Stimulated activated memory B cell treated with anti-CD40 and anti-IgM and Interleukin-4, amounts not matched to agents 10 μg/mL and 1 μg/mL and 100 μg/mL, for 72 hours (primary cell): ENCODE measurements at regions not wholly inside any gene's neighbourhood (a gene's known extent, or its start where the extent isn't known, plus 50 kb on each side); places are given as distances from the start of the nearest gene placed in this dataset.

ENCODE experiments used
- ATAC-seq: fragments of 150-1000 bp; cut with Tn5 transposase; 2 replicates; pipeline ENCODE4 v1.10.0; 2021
- H3K27ac Mint-ChIP-seq: one replicate; pipeline ENCODE4 v1.8.0; 2022; ENCODE audit warnings: mild to moderate bottlenecking, mixed read lengths
- H3K27me3 Mint-ChIP-seq: one replicate; pipeline ENCODE4 v1.8.0; 2022; ENCODE audit warnings: mixed read lengths
- H3K36me3 Mint-ChIP-seq: one replicate; pipeline ENCODE4 v1.8.0; 2022; ENCODE audit warnings: mixed read lengths
- H3K4me1 Mint-ChIP-seq: one replicate; pipeline ENCODE4 v1.8.0; 2022; ENCODE audit warnings: mixed read lengths
- H3K4me3 Mint-ChIP-seq: one replicate; pipeline ENCODE4 v1.8.0; 2022; ENCODE audit warnings: mild to moderate bottlenecking, moderate library complexity, mixed read lengths
- H3K9me3 Mint-ChIP-seq: one replicate; pipeline ENCODE4 v1.8.0; 2022; ENCODE audit warnings: mixed read lengths

DNA sequence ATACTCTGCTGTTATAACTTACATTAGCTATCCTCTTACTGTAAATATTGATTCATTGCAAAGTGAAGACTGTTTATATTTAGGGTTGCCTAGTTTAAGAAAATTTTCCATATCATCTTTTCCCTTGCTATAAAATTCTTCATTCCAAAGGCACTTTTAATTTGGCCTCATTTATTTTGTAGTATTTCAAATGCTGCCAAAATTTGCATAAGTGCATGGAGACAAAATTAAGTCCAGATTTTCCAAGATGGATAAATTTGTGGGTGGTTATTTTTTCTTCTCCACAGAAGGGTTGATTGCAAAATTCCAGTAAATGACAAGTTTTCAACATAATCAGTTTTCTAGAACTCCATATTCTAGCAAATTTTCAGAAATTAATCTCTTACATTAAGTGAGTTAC, 141.5 kb upstream of the MTAP start:
- Mint-ChIP-seq H3K4me1 (no peaks in the 10 kb centered on the region), H3K27me3 (peaks cover 17% of the 10 kb centered on the region), H3K27ac (no peak overlapping the region), H3K36me3 (no peaks in the 10 kb centered on the region), H3K9me3 (no peaks in the 10 kb centered on the region), H3K4me3 (no peak overlapping the region)
- ATAC-seq = no peak

DNA sequence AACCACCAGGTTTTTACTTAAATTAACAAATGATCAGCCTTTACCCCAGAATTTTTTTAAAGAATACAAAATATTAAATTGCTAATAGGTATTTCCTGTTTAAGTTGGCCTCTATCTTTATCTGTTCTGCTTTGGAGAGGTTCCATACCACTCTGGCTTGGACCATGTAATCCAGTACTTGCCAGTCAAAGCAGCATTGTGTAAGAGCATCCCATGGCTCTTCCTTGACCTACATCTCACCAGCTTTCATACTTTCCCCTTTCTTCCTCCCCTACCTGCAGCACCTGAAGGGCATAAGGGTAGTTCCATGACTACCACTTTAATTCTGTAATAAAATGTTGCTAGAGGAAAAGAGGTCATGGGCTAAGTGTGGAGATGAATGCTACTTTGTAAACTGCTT, 140.8 kb upstream of the MTAP start:
- Mint-ChIP-seq H3K9me3 (no peaks in the 10 kb centered on the region), H3K36me3 (no peaks in the 10 kb centered on the region), H3K27me3 (peaks cover 17% of the 10 kb centered on the region), H3K4me1 (no peaks in the 10 kb centered on the region), H3K27ac (no peak overlapping the region), H3K4me3 (no peak overlapping the region)
- ATAC-seq = no peak

DNA sequence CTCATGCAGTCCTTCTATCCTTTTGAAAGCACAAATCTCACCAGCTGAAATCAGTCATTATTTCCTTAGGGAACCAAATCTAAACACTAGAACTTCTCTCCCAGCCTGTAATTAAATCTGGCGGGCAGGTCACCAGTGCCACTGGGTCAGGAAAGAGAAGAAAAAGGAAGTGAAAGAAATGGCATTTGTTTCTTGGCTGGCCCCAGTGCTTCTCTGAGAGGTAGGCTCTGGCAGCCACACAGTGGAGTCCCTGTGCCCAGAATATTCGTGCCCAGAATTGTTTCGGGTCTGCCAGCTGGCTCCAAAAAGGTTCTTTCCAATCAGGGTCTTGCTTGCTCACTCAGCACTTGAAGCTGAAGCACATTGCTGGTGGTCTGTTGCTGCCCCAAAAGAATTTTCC, 133.9 kb upstream of the MTAP start:
- Mint-ChIP-seq H3K4me1 (no peaks in the 10 kb centered on the region), H3K4me3 (no peak overlapping the region), H3K36me3 (no peaks in the 10 kb centered on the region), H3K9me3 (no peaks in the 10 kb centered on the region), H3K27ac (no peak overlapping the region), H3K27me3 (peaks cover 35% of the 10 kb centered on the region)
- ATAC-seq = no peak

DNA sequence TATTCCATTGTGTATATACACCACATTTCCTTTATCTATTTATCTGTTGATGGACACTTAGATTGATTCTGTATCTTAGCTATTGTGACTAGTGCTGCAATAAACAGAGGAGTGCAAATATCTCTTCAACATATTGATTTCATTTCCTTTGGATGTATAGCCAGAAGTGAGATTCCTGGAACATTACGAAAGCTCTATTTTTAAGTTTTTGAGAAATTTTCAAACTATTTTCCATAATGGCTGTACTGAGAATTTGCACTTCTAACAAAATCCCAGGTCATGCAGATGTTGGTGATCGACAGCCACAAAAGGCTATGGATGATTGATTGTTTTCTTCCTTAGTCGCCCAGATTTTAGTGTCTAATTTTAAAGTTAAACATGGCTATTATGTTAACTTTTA, 132.7 kb upstream of the MTAP start:
- H3K4me3 Mint-ChIP-seq = no peak overlapping the region

DNA sequence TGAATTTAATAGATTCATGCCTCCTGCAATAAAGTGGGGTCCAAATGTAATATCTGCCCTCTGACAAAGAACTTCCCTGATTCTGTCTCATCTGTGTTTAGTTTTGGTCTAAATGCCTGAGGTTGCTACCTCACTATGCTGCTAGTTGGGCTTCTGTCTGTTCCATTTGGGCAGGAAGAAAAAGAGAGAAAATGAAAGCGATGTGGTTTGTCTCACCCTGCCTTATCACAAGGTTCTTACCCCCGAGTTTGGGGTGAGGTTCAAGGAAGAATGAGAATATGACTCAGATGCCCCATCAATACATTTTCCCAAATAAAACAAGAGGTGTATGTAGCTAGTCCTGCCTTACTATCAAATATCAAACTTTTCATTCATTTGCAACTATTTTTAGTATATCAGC, 132.1 kb upstream of the MTAP start:
- H3K27ac Mint-ChIP-seq = no peak overlapping the region
- no peaks in the 10 kb centered on the region for H3K36me3 Mint-ChIP-seq
- no peaks in the 10 kb centered on the region for H3K4me1 Mint-ChIP-seq
- peaks cover 42% of the 10 kb centered on the region for H3K27me3 Mint-ChIP-seq
- no peaks in the 10 kb centered on the region for H3K9me3 Mint-ChIP-seq
- ATAC-seq = no peak
- H3K4me3 Mint-ChIP-seq = no peak overlapping the region

More for the DNA sequence above, 132.7 kb upstream of the MTAP start:
- Mint-ChIP-seq H3K4me1 (no peaks in the 10 kb centered on the region), H3K9me3 (no peaks in the 10 kb centered on the region), H3K27ac (no peak overlapping the region), H3K36me3 (no peaks in the 10 kb centered on the region), H3K27me3 (peaks cover 38% of the 10 kb centered on the region)
- no peak for ATAC-seq

DNA sequence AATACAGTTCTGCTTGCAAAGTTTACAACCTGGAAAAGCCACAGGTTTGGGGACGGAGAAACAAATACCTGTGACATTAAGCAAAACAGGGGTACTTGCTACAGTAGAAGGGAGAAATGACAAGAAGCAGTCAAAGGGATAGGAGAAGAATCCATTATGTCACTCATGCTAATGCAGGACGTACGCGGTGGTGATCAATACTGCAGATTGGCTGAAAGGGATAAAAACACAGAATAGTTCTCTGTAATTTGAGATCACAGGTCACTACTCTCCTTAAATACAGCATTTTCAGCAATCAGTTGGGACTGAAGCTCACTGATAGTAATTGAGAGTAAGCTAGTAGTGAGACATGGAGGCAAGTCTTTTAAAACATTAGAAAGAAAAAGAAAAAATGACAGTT, 130.3 kb upstream of the MTAP start:
- Mint-ChIP-seq H3K4me1 (no peaks in the 10 kb centered on the region), H3K36me3 (no peaks in the 10 kb centered on the region), H3K4me3 (no peak overlapping the region), H3K27me3 (peaks cover 42% of the 10 kb centered on the region), H3K9me3 (no peaks in the 10 kb centered on the region), H3K27ac (no peak overlapping the region)
- no peak for ATAC-seq

DNA sequence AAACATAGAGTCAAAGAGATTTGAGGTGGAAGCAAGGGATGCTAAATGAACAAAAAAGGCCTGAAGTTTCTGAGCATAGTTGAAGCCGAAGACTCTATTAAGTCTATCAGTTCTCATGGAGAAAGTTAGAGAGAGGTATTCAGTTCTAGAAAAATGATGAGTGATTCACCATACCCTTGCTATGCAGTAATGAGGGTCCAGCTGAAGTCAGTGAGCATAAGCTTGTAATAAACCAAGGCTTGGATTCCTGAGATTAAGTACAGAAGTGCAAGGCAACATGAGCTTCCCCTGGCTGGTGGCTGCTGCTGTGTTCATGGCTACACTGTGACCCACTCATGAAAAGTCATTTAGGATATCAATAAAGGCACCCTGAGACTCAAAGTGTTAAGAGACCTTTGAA, 129.7 kb upstream of the MTAP start:
- Mint-ChIP-seq H3K4me1 (no peaks in the 10 kb centered on the region), H3K27ac (no peak overlapping the region), H3K4me3 (no peak overlapping the region), H3K36me3 (no peaks in the 10 kb centered on the region), H3K27me3 (peaks cover 42% of the 10 kb centered on the region), H3K9me3 (no peaks in the 10 kb centered on the region)
- no peak for ATAC-seq

DNA sequence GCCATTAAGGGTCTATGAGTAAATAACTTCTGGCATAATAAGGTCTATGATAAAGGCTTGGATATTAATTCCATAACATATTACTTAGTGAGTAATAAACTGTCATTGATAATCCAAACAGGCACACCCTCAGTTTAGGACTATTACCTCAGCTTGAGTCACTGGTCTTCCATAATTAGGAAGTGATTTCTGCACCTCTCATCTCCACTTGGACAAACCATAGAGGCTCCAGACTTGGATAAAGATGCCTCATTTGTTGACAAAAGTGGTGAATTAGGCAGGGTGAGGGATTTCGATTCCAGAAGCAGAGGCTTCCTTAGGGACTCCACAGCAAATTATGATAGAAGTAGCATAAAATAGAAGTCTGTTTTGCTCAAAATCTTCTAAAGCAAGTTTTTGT, 127.5 kb upstream of the MTAP start:
- ATAC-seq = no peak
- H3K36me3 Mint-ChIP-seq = no peaks in the 10 kb centered on the region
- H3K9me3 Mint-ChIP-seq = no peaks in the 10 kb centered on the region

DNA sequence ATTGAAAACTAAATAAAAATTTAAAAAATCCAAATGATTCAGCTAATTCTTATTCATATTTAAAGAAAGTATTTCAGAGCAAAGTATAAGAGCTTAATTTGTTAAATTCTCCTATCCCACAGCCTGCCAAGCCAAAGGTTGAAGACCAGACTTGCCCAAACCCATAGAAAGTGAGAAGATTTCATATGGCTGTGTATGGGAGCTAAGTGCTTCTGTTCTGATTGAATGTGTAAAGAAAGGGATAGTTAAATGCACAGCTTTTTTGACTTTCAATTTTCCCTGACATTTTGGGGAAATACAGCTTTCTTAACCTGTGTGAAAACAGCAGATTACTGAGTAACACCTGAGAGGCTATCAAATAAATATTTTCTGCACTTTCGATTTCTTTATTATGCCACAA, 125.0 kb upstream of the MTAP start:
- Mint-ChIP-seq H3K4me3 (no peak overlapping the region), H3K27me3 (peaks cover 27% of the 10 kb centered on the region), H3K27ac (no peak overlapping the region), H3K4me1 (no peaks in the 10 kb centered on the region), H3K9me3 (no peaks in the 10 kb centered on the region), H3K36me3 (no peaks in the 10 kb centered on the region)
- ATAC-seq = no peak

More for the DNA sequence above, 127.5 kb upstream of the MTAP start:
- Mint-ChIP-seq H3K4me1 (no peaks in the 10 kb centered on the region), H3K4me3 (no peak overlapping the region), H3K27ac (no peak overlapping the region), H3K27me3 (peaks cover 38% of the 10 kb centered on the region)

DNA sequence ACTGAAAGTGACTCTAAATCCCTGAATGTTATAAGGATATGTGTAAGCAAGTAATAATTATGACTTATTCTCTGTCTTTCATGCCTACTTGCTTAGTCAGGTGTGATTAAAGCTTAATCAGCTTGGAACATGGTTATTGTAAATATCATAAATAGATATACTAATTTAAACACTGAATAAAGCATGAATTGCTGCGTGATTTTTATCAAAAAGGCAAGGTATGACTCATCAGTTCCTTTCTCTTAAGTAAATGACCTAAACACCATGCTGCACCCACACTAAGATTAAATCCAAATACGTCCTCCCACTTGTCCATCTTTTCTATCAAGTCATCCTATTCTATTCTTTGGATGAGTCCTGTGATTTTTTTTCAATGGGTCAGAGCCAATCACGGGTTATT, 124.6 kb upstream of the MTAP start:
- no peak overlapping the region for H3K27ac Mint-ChIP-seq
- H3K9me3 Mint-ChIP-seq = no peaks in the 10 kb centered on the region
- no peaks in the 10 kb centered on the region for H3K4me1 Mint-ChIP-seq
- peaks cover 22% of the 10 kb centered on the region for H3K27me3 Mint-ChIP-seq
- no peaks in the 10 kb centered on the region for H3K36me3 Mint-ChIP-seq
- ATAC-seq = no peak
- no peak overlapping the region for H3K4me3 Mint-ChIP-seq

DNA sequence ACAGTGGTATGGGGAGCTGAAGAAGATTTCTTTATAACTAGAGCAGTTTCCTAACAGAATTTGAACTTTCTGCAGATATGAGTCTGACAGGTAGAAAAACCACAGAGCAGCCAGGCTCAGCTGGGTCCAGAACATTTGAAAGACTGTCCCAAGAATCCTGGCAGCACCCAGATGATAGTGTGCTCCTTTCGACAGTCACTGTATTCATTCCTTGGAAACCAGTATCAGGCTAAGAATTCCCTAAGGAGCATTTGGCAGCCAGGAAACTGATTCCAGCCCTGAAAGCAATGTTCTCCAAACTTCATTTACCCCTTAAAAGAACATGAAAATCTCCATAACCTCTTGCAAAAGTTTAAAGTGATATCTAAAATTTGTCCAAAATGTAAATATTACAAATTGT, 123.0 kb upstream of the MTAP start:
- no peaks in the 10 kb centered on the region for H3K36me3 Mint-ChIP-seq
- H3K27me3 Mint-ChIP-seq = peaks cover 6% of the 10 kb centered on the region
- H3K27ac Mint-ChIP-seq = no peak overlapping the region
- ATAC-seq = no peak
- H3K9me3 Mint-ChIP-seq = no peaks in the 10 kb centered on the region
- H3K4me3 Mint-ChIP-seq = no peak overlapping the region
- no peaks in the 10 kb centered on the region for H3K4me1 Mint-ChIP-seq

DNA sequence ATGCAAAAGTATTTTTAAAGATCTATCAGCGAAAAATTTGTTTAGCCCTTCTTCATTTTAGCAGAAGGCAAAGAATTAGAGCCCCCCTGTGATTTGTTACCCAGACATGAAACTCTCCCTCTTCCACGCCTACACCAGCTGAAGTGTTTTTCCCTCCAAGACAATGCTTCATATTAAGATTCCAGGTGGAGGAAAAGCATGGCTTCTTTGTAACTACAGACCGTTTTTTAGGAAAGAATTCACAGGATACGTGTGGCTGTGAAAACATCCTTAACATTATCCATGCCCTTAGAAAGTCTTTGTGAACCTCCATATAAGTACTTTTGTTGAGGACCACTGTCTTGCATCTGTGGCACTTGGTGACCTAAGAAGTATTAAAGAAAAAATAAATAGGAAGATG, 121.8 kb upstream of the MTAP start:
- ATAC-seq = no peak
- Mint-ChIP-seq H3K4me1 (peaks cover 4% of the 10 kb centered on the region), H3K27me3 (no peaks in the 10 kb centered on the region), H3K27ac (no peak overlapping the region), H3K9me3 (no peaks in the 10 kb centered on the region), H3K36me3 (no peaks in the 10 kb centered on the region), H3K4me3 (no peak overlapping the region)

DNA sequence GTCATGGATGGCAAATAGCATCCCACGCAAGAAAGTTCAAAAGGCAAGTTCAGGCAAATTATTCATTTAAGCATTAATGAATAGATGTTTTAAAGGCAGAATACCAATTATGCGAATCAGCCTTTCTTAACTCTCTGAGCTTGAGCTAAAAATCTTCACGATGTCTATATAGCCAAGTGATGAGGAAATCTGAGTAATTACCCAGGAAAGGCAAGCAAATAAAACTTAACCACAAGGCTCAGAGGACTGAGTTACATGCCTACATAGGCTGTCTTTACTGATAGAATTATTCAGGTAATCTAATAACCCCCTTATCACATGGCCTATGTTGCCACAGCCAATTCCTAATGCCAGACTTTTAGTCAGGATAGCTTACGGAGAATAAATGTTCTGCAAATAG, 120.8 kb upstream of the MTAP start:
- no peaks in the 10 kb centered on the region for H3K27me3 Mint-ChIP-seq
- peaks cover 4% of the 10 kb centered on the region for H3K4me1 Mint-ChIP-seq
- no peaks in the 10 kb centered on the region for H3K9me3 Mint-ChIP-seq

DNA sequence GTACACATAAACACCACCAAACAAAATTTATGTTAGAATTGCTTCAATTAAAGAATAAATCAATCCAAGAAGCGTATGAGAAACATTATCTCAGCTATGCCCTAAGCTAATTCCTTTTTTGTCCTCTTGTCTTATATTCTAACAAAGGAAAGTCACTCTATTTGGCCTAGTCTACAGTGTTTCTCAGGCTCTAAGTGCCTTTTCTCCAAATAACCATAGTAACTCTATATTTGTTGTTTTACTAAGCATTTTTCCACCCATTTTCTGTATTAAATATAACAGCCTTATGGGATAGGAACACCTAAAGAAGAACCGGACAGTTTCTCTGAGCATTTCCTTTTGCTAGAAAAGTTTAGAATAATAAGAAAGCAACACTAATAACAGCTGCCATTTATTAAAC, 120.1 kb upstream of the MTAP start:
- no peak overlapping the region for H3K27ac Mint-ChIP-seq

More for the DNA sequence above, 120.8 kb upstream of the MTAP start:
- ATAC-seq = no peak
- H3K36me3 Mint-ChIP-seq = no peaks in the 10 kb centered on the region
- no peak overlapping the region for H3K27ac Mint-ChIP-seq
- no peak overlapping the region for H3K4me3 Mint-ChIP-seq

DNA sequence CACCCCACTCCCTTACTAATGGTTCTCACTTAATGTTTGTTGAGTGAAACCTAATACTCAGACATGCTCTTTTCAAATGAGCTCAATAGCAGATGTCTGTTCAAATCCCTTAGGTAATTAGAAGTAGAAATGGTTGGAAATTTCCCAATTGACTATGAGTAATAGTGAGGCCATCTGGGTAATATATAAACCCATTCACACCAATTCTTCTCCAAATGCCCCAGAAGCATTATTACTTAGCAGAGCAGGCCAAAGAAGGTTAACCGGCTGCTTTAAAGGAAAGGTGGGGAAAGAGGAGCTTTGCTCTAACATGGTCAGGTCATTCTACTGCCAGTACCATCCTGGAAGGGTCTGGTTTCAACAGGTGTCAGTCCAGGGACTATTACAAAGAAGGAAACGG, 119.5 kb upstream of the MTAP start:
- Mint-ChIP-seq H3K36me3 (no peaks in the 10 kb centered on the region), H3K9me3 (no peaks in the 10 kb centered on the region), H3K4me3 (no peak overlapping the region), H3K27me3 (no peaks in the 10 kb centered on the region), H3K4me1 (peaks cover 4% of the 10 kb centered on the region), H3K27ac (no peak overlapping the region)
- no peak for ATAC-seq

More for the DNA sequence above, 120.1 kb upstream of the MTAP start:
- no peak overlapping the region for H3K4me3 Mint-ChIP-seq
- peaks cover 4% of the 10 kb centered on the region for H3K4me1 Mint-ChIP-seq
- no peaks in the 10 kb centered on the region for H3K27me3 Mint-ChIP-seq
- no peaks in the 10 kb centered on the region for H3K9me3 Mint-ChIP-seq
- H3K36me3 Mint-ChIP-seq = no peaks in the 10 kb centered on the region
- no peak for ATAC-seq

DNA sequence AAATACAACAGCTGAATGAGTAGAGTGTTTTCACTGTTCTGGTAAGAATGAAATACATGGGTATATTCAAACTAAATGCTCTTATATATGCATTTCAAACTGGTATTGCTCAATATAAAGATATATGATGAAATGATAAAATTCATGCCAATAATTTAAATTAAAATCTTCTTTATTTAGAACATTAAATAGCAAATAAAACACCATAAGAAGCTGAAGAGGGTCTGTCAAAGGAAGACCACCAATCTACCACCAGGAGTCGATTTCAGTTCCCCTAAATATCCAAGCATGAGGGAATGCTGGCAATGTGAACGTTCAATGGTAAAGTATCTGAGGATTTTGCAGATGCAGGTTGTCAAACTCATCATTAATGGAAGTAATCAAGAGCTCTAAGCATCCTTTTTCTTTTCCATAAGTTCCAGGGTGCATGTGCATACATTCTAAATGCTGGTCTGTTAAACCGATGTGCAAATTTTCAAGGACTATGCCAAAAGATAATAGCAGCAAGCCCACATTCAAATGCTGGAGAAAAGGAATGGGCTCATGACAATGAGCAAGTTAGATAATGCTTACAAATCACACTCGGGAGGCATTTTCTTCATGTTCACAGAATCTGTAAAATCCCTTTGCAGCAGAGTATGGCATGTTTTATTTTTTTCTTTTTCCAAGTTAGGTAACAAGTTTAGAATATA, 118.8 kb upstream of the MTAP start:
- no peaks in the 10 kb centered on the region for H3K9me3 Mint-ChIP-seq
- H3K36me3 Mint-ChIP-seq = no peaks in the 10 kb centered on the region
- peaks cover 4% of the 10 kb centered on the region for H3K4me1 Mint-ChIP-seq
- H3K27me3 Mint-ChIP-seq = no peaks in the 10 kb centered on the region
- no peak overlapping the region for H3K27ac Mint-ChIP-seq
- no peak overlapping the region for H3K4me3 Mint-ChIP-seq
- ATAC-seq = no peak

DNA sequence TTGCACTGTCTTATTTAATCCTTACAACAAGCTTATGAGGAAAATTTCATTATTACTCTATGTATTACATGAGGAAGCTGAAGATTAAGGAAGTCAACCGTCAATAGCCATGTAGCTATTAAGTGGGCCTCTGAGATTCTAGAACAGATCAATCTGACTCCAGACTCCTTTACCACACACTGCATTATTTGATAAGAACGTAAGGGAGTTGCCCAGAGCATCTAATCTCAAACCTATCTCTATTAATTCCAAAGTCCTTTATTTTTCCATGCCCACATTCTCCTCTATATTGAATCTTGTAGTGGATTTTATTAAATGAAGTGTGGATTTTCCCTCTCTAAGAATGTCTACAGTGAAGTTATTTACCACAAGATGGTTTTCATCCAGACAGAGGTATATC, 118.2 kb upstream of the MTAP start:
- no peaks in the 10 kb centered on the region for H3K9me3 Mint-ChIP-seq
- H3K4me3 Mint-ChIP-seq = no peak overlapping the region
- no peaks in the 10 kb centered on the region for H3K36me3 Mint-ChIP-seq
- no peak for ATAC-seq
- H3K27me3 Mint-ChIP-seq = no peaks in the 10 kb centered on the region
- H3K27ac Mint-ChIP-seq = no peak overlapping the region
- peaks cover 4% of the 10 kb centered on the region for H3K4me1 Mint-ChIP-seq
